ENCODE measurements at regions not wholly inside any gene's neighbourhood (a gene's known extent, or its start where the extent isn't known, plus 50 kb on each side); places are given as distances from the start of the nearest gene placed in this dataset.

GRCh38 chr2:198440833-198441232, 636.4 kb downstream of the PLCL1 start:
- no peak overlapping the region for H3K4me3 ChIP-seq (ENCODE audit: low read length)
- DNase-seq (ENCODE audit: low read depth), result peak; percentile 79
- TF ChIP-seq CTCF (IDR thresholded peaks at IDR 0.05; ENCODE audit: insufficient read depth, low read depth, low read length, missing control alignments), result no peak

- no peak for DNase-seq (ENCODE audit: low read depth)
- H3K4me3 ChIP-seq (ENCODE audit: low read length), result no peak overlapping the region
- TF ChIP-seq CTCF (IDR thresholded peaks at IDR 0.05; ENCODE audit: insufficient read depth, low read depth, low read length, missing control alignments), result no peak
Measured at GRCh38 chr2:198438331-198438730, 633.9 kb downstream of the PLCL1 start.

- DNase-seq (ENCODE audit: low read depth), result no peak
- TF ChIP-seq CTCF (IDR thresholded peaks at IDR 0.05; ENCODE audit: insufficient read depth, low read depth, low read length, missing control alignments), result no peak
- no peak overlapping the region for H3K4me3 ChIP-seq (ENCODE audit: low read length)
Measured at GRCh38 chr2:198424112-198424511, 619.7 kb downstream of the PLCL1 start.

GRCh38 chr2:198417836-198418235, 613.4 kb downstream of the PLCL1 start:
- no peak for TF ChIP-seq CTCF (IDR thresholded peaks at IDR 0.05; ENCODE audit: insufficient read depth, low read depth, low read length, missing control alignments)
- DNase-seq (ENCODE audit: low read depth), result no peak
- no peak overlapping the region for H3K4me3 ChIP-seq (ENCODE audit: low read length)

- no peak overlapping the region for H3K4me3 ChIP-seq (ENCODE audit: low read length)
- DNase-seq (ENCODE audit: low read depth), result no peak
- no peak for TF ChIP-seq CTCF (IDR thresholded peaks at IDR 0.05; ENCODE audit: insufficient read depth, low read depth, low read length, missing control alignments)
Measured at GRCh38 chr2:198414976-198415375, 610.6 kb downstream of the PLCL1 start.

GRCh38 chr2:198411936-198412335, 607.5 kb downstream of the PLCL1 start:
- TF ChIP-seq CTCF (IDR thresholded peaks at IDR 0.05; ENCODE audit: insufficient read depth, low read depth, low read length, missing control alignments), result no peak
- DNase-seq (ENCODE audit: low read depth), result no peak
- no peak overlapping the region for H3K4me3 ChIP-seq (ENCODE audit: low read length)

GRCh38 chr2:198408171-198408570, 603.8 kb downstream of the PLCL1 start:
- no peak for TF ChIP-seq CTCF (IDR thresholded peaks at IDR 0.05; ENCODE audit: insufficient read depth, low read depth, low read length, missing control alignments)
- no peak for DNase-seq (ENCODE audit: low read depth)
- H3K4me3 ChIP-seq (ENCODE audit: low read length), result no peak overlapping the region
